Epidermal melanocyte (primary cell): ENCODE measurements at regions not wholly inside any gene's neighbourhood (a gene's known extent, or its start where the extent isn't known, plus 50 kb on each side); places are given as distances from the start of the nearest gene placed in this dataset.

ENCODE experiments used
- DNase-seq: peaks from one replicate; pipeline ENCODE4 v3.0.0; 2011; ENCODE audit warnings: low spot score; ENCODE audit not compliant: insufficient read length

DNA sequence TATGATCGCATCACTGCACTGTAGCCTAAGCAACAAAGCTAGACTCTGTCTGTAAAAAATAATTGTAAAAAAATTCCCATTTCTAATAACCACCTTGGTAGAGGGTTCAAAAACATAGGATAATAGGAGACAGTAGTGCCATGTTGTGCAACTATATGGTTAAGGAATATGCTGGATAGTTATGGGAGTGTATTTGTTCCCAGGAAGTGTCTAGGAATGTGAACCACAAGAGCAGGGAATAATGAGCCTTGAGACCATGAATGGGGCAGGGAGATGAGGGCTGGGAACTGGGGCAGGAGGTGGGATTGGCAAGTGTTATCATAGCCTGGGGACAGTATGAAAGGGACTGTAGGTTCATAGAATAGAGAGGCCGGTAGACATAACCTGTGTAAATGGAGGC, 50.4 kb downstream of the RUSC2 start:
- DNase-seq = no peak

DNA sequence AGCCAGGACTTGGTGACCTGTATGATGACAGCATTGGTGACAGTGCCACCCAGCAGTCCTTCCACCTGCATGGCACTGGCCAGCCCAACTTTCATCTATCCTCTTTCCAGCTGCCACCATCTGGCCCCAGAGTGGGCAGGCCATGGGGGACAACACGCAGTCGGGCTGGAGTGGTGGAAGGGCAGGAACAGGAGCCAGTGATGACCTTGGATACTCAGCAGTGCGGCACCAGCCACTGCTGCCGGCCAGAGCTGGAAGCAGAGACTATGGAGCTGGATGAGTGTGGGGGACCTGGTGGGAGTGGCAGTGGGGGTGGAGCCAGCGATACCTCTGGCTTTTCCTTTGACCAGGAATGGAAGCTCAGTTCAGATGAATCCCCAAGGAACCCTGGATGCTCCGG, 56.9 kb downstream of the RUSC2 start:
- DNase-seq = no peak

DNA sequence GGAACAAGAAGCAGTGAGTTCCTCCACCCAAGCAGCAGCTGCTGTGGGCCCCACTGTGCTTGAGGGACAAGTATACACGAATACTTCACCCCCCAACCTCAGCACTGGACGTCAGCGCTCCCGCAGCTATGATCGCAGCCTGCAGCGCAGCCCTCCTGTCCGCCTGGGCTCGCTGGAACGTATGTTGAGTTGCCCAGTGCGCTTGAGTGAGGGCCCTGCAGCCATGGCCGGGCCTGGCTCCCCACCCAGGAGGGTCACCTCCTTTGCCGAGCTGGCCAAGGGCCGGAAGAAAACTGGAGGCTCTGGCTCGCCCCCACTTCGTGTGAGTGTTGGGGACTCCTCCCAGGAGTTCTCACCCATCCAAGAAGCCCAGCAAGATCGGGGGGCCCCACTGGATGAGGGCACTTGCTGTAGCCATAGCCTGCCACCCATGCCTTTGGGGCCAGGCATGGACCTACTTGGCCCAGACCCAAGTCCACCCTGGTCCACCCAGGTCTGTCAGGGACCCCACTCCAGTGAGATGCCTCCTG, 57.1 kb upstream of the TESK1 start:
- no peak for DNase-seq

DNA sequence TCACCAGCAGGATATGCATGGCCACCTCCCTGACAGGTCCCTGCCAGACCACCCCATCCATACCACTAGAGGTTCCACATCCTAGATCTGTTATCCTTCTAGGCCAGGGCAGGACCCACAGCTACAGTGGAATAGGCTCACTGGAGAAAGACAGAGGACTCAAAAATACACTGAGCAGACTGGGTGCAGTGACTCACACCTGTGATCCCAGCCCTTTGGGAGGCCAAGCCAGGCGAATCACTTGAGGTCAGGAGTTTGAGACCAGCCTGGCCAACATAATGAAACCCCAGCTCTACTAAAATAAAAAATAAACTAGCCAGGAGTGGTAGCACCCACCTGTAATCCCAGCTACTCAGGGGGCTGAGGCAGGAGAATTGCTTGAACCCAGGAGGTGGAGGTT, 56.5 kb upstream of the TESK1 start:
- no peak for DNase-seq

DNA sequence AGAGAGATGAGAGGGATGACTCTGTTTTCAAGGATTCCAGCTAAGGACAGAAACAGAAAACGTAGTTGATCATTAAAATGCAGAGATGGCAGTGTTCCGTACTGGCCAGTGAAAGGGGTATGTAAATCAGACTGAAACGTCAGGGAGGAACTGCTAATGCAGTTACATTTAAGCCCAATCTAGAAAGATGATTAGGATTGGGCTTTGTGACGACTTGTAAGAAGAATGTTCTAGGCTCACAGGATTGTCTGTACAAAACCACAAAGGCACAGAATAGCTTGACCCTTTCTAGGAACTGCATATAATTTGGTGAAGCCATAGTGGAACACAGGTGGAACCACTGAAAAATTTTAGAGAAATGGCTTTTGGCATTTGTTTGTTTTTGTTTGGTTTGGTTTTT, 55.6 kb upstream of the TESK1 start:
- no peak for DNase-seq

DNA sequence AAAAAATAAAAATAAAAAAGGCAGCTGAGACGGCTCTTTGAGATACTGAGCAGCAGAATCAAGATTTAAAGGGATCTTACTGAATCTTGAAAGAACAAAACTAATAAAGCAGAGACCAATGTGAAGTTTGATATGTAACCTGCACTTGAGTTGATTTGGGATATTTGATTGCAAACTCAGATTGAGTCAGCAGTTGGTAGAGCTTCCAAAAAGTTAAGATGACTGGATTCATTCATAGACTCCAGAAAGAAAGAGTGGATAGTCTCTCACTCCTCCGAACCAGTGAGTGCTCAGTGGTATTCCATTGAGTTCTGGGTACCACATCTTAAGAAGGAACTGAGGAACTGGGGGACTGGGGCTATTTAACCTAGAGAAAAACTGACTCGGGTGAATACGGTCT, 52.7 kb upstream of the TESK1 start:
- DNase-seq = no peak

DNA sequence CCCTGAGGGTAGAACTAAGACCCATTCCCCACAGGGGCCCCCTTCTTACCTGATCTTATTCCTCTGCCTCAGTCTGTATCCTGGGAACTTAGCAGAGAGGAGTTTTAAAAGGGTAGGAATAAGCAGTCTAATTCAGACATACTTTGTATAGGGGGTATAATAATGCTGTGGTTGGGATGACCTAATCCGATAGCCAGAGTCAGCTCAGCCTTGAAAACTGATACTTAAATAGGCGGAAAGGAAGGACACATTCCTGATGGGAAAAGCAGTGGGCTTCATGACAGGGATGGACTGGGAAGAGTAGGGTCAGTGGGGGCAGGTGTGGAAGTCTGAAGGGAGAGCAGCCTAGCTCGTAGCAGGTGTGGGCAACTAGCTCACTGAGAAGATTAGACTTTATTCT, 52.2 kb upstream of the TESK1 start:
- DNase-seq = no peak

DNA sequence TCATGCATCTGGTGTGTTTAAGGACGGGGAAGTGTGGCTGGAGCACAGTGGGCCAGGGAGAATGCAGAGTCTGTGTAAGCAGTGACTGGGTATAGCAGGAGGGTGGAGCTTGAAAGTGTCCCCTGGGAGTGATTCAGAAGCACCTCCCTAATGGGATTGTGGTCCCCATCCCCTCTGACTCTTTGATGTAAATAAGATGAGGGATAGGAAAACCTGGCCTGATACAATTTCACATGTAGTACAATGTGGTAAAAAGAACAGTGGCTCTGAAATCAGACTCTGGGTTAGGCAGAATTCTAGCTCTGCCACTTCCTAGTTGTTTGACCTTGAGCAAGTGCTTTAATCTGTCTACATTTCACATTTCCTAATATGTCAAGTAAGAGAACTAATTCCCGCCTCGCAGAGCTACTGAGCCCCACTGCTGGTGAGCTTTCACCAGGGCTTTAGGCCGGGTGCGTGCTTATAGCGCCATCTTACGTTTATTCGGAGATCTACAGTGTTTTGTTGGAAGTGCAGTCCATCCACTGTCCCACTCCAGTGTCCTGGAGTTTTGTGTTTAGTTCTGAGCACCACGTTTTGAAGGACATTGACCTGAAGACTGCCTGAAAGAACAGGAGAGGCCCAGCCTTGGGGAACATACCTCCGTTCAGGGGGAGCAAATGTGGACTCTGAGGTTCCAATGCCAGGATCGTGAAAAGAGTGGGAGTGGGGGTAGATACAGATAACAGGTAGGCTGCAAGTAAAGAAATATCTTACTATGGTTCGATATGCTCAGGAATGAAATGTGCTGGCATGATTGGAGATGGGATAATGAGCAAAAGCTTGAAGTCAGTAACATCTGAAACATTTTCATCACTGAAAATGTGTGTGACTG, 51.2 kb upstream of the TESK1 start:
- peak; percentile 65 for DNase-seq

DNA sequence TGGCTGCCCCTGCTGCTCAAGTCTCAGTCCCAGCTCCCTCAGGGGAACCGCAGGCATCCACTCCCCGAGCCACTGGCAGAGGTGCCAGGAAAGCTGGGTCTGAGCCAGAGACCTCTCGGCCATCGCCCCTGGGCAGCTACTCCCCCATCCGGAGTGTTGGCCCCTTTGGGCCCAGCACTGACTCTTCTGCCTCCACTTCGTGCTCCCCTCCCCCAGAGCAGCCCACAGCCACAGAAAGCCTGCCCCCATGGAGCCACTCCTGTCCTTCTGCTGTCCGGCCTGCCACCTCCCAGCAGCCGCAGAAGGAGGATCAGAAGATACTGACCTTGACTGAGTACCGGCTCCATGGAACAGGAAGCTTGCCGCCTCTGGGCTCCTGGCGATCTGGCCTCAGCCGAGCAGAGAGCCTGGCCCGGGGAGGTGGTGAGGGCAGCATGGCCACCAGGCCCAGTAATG, 49.8 kb upstream of the TESK1 start:
- DNase-seq = no peak
